ENCODE measurements at regions not wholly inside any gene's neighbourhood (a gene's known extent, or its start where the extent isn't known, plus 50 kb on each side); places are given as distances from the start of the nearest gene placed in this dataset.

DNA sequence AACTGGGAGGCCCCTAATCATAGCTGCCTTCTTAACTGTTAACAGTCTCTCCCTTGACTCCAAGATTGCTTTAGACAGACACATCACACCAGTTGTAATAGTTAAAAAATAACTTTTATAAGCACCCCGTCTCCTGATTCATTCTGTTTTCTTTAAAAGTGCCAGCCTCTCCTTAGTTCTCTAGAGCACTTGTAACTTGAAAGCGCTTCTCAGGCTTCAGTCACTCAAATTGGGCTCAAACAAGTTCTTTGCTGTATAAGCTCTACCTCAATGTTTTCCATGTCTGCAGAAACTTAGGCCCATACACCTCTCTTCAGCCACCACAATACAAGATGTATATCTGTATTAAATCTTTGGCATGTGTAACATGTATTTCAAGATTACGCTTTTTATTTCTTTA is 169.6 kb downstream of the GABRG1 start:
- TF ChIP-seq, protein P1, sequence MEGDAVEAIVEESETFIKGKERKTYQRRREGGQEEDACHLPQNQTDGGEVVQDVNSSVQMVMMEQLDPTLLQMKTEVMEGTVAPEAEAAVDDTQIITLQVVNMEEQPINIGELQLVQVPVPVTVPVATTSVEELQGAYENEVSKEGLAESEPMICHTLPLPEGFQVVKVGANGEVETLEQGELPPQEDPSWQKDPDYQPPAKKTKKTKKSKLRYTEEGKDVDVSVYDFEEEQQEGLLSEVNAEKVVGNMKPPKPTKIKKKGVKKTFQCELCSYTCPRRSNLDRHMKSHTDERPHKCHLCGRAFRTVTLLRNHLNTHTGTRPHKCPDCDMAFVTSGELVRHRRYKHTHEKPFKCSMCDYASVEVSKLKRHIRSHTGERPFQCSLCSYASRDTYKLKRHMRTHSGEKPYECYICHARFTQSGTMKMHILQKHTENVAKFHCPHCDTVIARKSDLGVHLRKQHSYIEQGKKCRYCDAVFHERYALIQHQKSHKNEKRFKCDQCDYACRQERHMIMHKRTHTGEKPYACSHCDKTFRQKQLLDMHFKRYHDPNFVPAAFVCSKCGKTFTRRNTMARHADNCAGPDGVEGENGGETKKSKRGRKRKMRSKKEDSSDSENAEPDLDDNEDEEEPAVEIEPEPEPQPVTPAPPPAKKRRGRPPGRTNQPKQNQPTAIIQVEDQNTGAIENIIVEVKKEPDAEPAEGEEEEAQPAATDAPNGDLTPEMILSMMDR (IDR thresholded peaks at IDR 0.05; ENCODE audit: insufficient read depth, low read length): no peak
- TF ChIP-seq, protein P2, sequence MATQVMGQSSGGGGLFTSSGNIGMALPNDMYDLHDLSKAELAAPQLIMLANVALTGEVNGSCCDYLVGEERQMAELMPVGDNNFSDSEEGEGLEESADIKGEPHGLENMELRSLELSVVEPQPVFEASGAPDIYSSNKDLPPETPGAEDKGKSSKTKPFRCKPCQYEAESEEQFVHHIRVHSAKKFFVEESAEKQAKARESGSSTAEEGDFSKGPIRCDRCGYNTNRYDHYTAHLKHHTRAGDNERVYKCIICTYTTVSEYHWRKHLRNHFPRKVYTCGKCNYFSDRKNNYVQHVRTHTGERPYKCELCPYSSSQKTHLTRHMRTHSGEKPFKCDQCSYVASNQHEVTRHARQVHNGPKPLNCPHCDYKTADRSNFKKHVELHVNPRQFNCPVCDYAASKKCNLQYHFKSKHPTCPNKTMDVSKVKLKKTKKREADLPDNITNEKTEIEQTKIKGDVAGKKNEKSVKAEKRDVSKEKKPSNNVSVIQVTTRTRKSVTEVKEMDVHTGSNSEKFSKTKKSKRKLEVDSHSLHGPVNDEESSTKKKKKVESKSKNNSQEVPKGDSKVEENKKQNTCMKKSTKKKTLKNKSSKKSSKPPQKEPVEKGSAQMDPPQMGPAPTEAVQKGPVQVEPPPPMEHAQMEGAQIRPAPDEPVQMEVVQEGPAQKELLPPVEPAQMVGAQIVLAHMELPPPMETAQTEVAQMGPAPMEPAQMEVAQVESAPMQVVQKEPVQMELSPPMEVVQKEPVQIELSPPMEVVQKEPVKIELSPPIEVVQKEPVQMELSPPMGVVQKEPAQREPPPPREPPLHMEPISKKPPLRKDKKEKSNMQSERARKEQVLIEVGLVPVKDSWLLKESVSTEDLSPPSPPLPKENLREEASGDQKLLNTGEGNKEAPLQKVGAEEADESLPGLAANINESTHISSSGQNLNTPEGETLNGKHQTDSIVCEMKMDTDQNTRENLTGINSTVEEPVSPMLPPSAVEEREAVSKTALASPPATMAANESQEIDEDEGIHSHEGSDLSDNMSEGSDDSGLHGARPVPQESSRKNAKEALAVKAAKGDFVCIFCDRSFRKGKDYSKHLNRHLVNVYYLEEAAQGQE (IDR thresholded peaks at IDR 0.05; ENCODE audit: insufficient replicate concordance, low read depth): no peak
- TF ChIP-seq POLR2AphosphoS5 (IDR thresholded peaks at IDR 0.05; ENCODE audit: low read depth) (no peak), SPI1 (IDR thresholded peaks at IDR 0.05; ENCODE audit: borderline replicate concordance, low read depth) (no peak), GABPA (IDR thresholded peaks at IDR 0.05; ENCODE audit: low read depth) (no peak)
- DNase-seq (ENCODE audit: low read depth in 1 of 2, low spot score in 1 of 2): no peak
- no peak overlapping the region for H3K27ac ChIP-seq (replicated peaks)
- H3K4me3 ChIP-seq (replicated peaks; ENCODE audit: insufficient read depth, low read length): no peak overlapping the region
- H3K27me3 ChIP-seq (ENCODE audit: insufficient read depth, poor library complexity, severe bottlenecking): no peaks in the 10 kb centered on the region

DNA sequence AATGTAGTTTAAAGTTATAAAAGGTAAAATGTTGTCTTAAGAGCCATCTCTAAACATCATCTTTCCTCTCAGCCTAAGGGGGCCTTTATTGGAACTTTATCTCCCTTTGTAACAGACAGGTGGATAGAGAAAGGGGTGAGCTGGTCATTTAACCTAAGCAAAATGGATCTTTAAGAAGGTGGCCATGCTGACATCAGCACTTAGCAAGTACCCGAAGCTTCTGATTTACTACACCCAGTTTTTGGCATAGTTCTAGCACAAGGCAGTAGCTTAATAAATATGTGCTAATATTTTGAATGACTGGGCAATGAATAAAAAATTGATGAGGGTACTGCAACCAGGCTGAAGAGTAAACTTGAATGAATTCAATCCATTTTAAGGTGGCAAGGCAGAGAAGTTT is 172.7 kb downstream of the GABRG1 start:
- H3K27me3 ChIP-seq (ENCODE audit: insufficient read depth, poor library complexity, severe bottlenecking): no peaks in the 10 kb centered on the region
- TF ChIP-seq SPI1 (IDR thresholded peaks at IDR 0.05; ENCODE audit: borderline replicate concordance, low read depth) (no peak), POLR2AphosphoS5 (IDR thresholded peaks at IDR 0.05; ENCODE audit: low read depth) (no peak), GABPA (IDR thresholded peaks at IDR 0.05; ENCODE audit: low read depth) (no peak)
- TF ChIP-seq, protein P2 (IDR thresholded peaks at IDR 0.05; ENCODE audit: insufficient replicate concordance, low read depth): no peak
- TF ChIP-seq, protein P1 (IDR thresholded peaks at IDR 0.05; ENCODE audit: insufficient read depth, low read length): no peak
- no peak overlapping the region for H3K4me3 ChIP-seq (replicated peaks; ENCODE audit: insufficient read depth, low read length)
- no peak for DNase-seq (ENCODE audit: low read depth in 1 of 2, low spot score in 1 of 2)
- H3K27ac ChIP-seq (replicated peaks): no peak overlapping the region

DNA sequence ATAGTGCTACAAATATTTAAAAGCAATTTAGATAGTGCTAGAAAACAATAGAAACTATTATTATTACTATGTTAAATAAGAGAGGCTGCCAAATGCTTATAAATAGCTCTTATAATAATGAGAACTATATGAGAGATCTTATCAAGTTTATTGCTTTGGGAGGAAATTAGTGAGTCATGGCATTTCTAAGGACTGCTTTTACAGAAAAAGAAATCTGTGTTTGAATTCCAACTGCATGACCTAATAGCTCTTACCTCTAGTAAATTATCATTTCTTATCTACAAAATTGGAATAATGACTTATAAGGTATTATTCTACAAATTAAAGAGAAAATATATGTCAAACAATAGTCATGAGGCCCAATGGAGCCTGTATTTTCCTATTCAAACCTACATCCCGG is 177.2 kb downstream of the GABRG1 start:
- Histone ChIP-seq H3K27me3 (ENCODE audit: insufficient read depth, poor library complexity, severe bottlenecking) (no peaks in the 10 kb centered on the region), H3K27ac (replicated peaks) (no peak overlapping the region), H3K4me3 (replicated peaks; ENCODE audit: insufficient read depth, low read length) (no peak overlapping the region)
- TF ChIP-seq, protein P1 (IDR thresholded peaks at IDR 0.05; ENCODE audit: insufficient read depth, low read length): no peak
- TF ChIP-seq SPI1 (IDR thresholded peaks at IDR 0.05; ENCODE audit: borderline replicate concordance, low read depth) (no peak), POLR2AphosphoS5 (IDR thresholded peaks at IDR 0.05; ENCODE audit: low read depth) (no peak), GABPA (IDR thresholded peaks at IDR 0.05; ENCODE audit: low read depth) (no peak)
- TF ChIP-seq, protein P2 (IDR thresholded peaks at IDR 0.05; ENCODE audit: insufficient replicate concordance, low read depth): no peak
- no peak for DNase-seq (ENCODE audit: low read depth in 1 of 2, low spot score in 1 of 2)
